GM12875 (cell line): ENCODE measurements at regions not wholly inside any gene's neighbourhood (a gene's known extent, or its start where the extent isn't known, plus 50 kb on each side); places are given as distances from the start of the nearest gene placed in this dataset.
"Not testable (repeated sequence)": the region's sequence is repeated elsewhere in the genome, so short reads cannot be mapped to it uniquely, and the experiment has no call there.

ENCODE experiments used
- H3K4me3 ChIP-seq: one replicate; pipeline ENCODE4 v1.5.1; 2011; ENCODE audit warnings: low read depth, low read length, control low read depth
- CTCF ChIP-seq: IDR thresholded peaks from 2 replicates; pipeline ENCODE4 v1.5.1; 2011; ENCODE audit warnings: low read depth, mild to moderate bottlenecking, control low read depth, inconsistent platforms, low read length, moderate library complexity, borderline replicate concordance; ENCODE audit not compliant: insufficient read depth

DNA sequence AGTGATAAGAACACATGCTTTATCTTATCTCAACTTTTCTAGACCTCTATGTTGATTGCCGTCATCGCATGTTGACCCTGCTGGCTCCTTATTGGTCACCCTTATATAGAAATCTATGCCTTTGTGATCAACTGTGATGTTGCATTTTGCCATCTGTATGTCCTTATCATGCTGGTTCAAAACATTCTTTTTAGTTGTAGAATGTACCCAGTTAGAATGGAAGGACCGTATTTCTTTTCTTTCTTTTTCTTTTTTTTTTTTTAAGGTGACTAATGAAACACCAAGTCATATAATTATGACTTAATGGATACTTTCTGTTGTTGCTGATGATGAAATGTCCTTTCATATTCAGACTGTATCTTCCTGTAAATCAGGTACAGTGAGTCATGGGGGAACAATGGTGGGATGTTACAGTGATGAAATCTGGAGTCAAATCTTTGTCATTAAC is 145.9 kb upstream of the CITED2 start:
- H3K4me3 ChIP-seq = no peak overlapping the region
- TF ChIP-seq CTCF = no peak

DNA sequence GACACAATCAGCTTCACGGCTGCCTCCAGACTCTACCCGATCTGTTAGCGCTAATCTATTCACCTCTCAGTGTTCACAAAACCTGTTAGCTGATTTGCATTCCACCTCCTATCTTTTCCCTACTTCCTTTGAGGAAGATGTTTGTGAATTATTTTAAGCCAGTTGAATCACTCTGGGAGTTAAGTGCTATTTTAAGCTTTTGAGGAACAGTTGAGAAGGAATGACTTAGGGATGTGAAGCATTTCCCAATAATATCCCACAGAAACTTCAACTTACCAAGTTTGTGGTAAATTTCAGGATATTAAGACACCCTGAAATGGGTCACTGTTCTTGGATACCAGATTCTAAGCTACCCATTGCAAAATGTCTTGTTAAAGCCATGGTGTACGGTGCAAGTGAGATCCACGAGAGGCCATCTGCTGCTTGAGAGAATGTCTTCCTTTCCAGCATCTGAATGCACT is 145.2 kb upstream of the CITED2 start:
- TF ChIP-seq CTCF = no peak
- no peak overlapping the region for H3K4me3 ChIP-seq

DNA sequence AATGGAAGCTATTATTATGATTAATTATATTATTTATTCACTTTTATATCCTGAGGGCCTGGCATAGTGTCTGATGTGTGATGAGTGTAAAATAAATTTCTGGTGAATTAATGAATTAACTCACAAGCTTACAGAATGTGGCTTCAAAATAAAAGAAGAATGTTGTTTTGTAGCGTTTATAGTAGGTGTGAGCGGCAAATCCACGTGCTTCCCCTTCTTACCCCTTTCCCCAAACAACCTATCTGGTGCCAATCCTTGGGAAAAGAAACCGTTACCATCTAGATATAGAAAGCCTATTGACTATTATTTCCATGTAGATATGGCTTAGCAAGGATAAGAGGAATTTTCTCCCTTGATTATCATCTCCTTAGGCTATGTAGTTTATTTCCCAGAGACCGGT is 144.6 kb upstream of the CITED2 start:
- no peak for TF ChIP-seq CTCF
- H3K4me3 ChIP-seq = no peak overlapping the region

DNA sequence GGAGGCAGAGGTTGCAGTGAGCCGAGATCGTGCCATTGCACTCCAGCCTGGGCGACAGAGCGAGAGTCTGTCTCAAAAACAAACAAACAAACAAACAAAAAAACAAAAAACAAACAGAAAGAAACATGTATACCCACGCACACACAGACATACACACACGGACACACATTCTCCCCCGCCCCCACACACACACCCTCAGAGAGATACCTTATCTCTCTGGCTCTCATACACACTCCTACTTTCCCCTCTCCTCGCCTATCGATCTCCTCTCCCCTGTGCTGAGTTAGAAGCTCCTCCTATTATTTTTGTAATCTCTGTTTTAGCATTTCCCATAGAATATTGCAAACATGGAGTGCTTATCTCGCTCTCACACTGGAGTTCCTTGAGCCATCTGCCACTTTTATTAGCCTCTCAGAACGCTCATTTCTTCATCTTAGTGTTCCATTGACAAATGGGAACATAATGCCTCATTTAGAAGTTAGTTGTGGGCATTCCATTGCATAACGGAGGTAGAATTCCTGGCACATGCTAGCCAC is 144.2 kb upstream of the CITED2 start:
- no peak for TF ChIP-seq CTCF
- H3K4me3 ChIP-seq = no peak overlapping the region

GRCh38 chr6:139517998-139518555 is 143.6 kb upstream of the CITED2 start:
- H3K4me3 ChIP-seq = not testable (repeated sequence)

GRCh38 chr6:139515511-139515910 is 141.1 kb upstream of the CITED2 start:
- TF ChIP-seq CTCF = no peak
- H3K4me3 ChIP-seq = no peak overlapping the region

DNA sequence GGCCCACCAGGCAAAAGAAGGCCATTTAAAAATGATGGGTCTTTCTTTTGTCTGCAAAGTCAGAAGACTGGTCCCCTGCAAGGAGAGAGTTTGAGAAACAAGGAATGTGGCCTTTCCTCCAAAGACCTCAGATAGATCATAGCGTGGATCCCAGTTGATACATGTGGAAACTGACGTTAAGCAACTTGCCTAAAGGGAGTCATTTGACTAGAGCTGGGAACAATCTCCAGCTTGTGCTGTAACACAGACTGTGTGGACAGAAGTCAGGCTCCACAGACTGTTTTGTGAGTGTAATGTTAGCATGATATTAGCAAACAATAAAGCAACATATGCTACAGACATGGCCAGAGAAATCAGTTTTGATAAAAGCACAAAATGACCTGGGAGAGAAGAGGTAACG is 140.4 kb upstream of the CITED2 start:
- H3K4me3 ChIP-seq = no peak overlapping the region
- no peak for TF ChIP-seq CTCF
